GM12878 (cell line): ENCODE measurements at regions not wholly inside any gene's neighbourhood (a gene's known extent, or its start where the extent isn't known, plus 50 kb on each side); places are given as distances from the start of the nearest gene placed in this dataset.

Source experiments
- ATAC-seq: fragments of 200-7000 bp; cut with Tn5 transposase; 3 replicates; pipeline ENCODE4 v1.9.1; 2020; ENCODE audit warnings: mild to moderate bottlenecking, moderate library complexity
- BruUV-seq: library from RNA; stranded (reverse); fragments of 400-500 nt; replicated peaks from 2 replicates; lab custom pipeline; 2021; lab: Mats Ljungman, UMichigan
- CTCF ChIA-PET: fragments of 300-600 bp; sonication (Branson Sonifier 250); formaldehyde crosslinking; extraction: SDS; loops from one replicate; lab custom pipeline; 2021; ENCODE audit warnings: inconsistent platforms; lab: Yijun Ruan, JAX
- POLR2A ChIA-PET: fragments of 350-600 bp; formaldehyde crosslinking; extraction: SDS; loops from one replicate; lab custom pipeline; 2021; ENCODE audit warnings: inconsistent platforms; lab: Charles Lee
- RAD21 ChIA-PET: fragments of 300-600 bp; sonication (Branson Sonifier 250); formaldehyde crosslinking; loops from one replicate; lab custom pipeline; 2023; ENCODE audit warnings: antibody characterized with exemption; ENCODE audit not compliant: unreplicated experiment; lab: Charles Lee
- SMC1A ChIA-PET: fragments of 300-600 bp; sonication (Branson Sonifier 250); formaldehyde crosslinking; loops from one replicate; lab custom pipeline; 2023; ENCODE audit not compliant: unreplicated experiment, uncharacterized antibody; lab: Charles Lee
- DNase-seq: peaks from one replicate; pipeline ENCODE4 v3.0.0-alpha.2; 2011; ENCODE audit warnings: low read depth, low spot score
- FAIRE-seq: peaks from 3 replicates; lab custom pipeline; 2011; peaks lifted over from hg19 to GRCh38; lab: Jason Lieb, UNC
- H2AFZ ChIP-seq: 2 replicates; pipeline ENCODE4 v1.6.0; 2011; ENCODE audit warnings: low read depth, low read length, control low read depth; ENCODE audit not compliant: control insufficient read depth
- H3K27ac ChIP-seq: 2 replicates; pipeline ENCODE4 v1.5.1; 2011; ENCODE audit warnings: control low read depth; ENCODE audit not compliant: control insufficient read depth, insufficient read depth
- H3K27me3 ChIP-seq, 2 experiments: replicated peaks in 1 of 2; 2 replicates each; pipeline versions ENCODE4 v1.6.0 to v1.6.1; 2011; ENCODE audit warnings: low read length in 1 of 2; ENCODE audit not compliant: control insufficient read depth in 2 of 2, insufficient read depth in 2 of 2
- H3K36me3 ChIP-seq, 2 experiments: 2 replicates each; pipeline ENCODE4 v1.5.1; 2011; ENCODE audit warnings: low read length in 1 of 2; ENCODE audit not compliant: control insufficient read depth in 2 of 2, insufficient read depth in 2 of 2
- H3K4me1 ChIP-seq: 2 replicates; pipeline ENCODE4 v1.6.1; 2011; ENCODE audit warnings: mild to moderate bottlenecking, low read length, moderate library complexity, mixed read lengths; ENCODE audit not compliant: control insufficient read depth, insufficient read depth
- H3K4me2 ChIP-seq: 2 replicates; pipeline ENCODE4 v1.6.0; 2011; ENCODE audit warnings: control low read depth; ENCODE audit not compliant: control insufficient read depth, insufficient read depth
- H3K4me3 ChIP-seq: fragments of 200-600 bp; sonication (generic); 2 replicates; pipeline ENCODE4 v1.5.1; 2016
- H3K79me2 ChIP-seq: 2 replicates; pipeline ENCODE4 v1.6.0; 2011; ENCODE audit warnings: low read length; ENCODE audit not compliant: control insufficient read depth, insufficient read depth
- H3K9ac ChIP-seq: 2 replicates; pipeline ENCODE4 v1.8.0; 2011; ENCODE audit warnings: low read length, control low read depth, mixed read lengths; ENCODE audit not compliant: control insufficient read depth, insufficient read depth
- H3K9me3 ChIP-seq: replicated peaks from 3 replicates; pipeline ENCODE4 v1.5.1; 2011; ENCODE audit warnings: mild to moderate bottlenecking, low read length; ENCODE audit not compliant: control insufficient read depth, insufficient read depth
- H4K20me1 ChIP-seq: 2 replicates; pipeline ENCODE4 v1.6.0; 2011; ENCODE audit not compliant: control insufficient read depth, insufficient read depth
- BCL11A ChIP-seq: IDR thresholded peaks from 2 replicates; pipeline ENCODE4 v1.6.1; 2011; ENCODE audit warnings: low read depth, low read length
- IKZF1 ChIP-seq: fragments of 450-650 bp; conservative IDR thresholded peaks from 2 replicates; pipeline ENCODE4 v1.6.1; 2017; ENCODE audit warnings: antibody characterized with exemption, mild to moderate bottlenecking
- POU2F2 ChIP-seq: IDR thresholded peaks from 3 replicates; pipeline ENCODE4 v1.6.1; 2011; ENCODE audit warnings: low read depth, mild to moderate bottlenecking, low read length, borderline replicate concordance
- SIX5 ChIP-seq: IDR thresholded peaks from 2 replicates; pipeline ENCODE4 v1.6.1; 2011; ENCODE audit warnings: mild to moderate bottlenecking, low read depth, low read length, moderate library complexity; ENCODE audit not compliant: severe bottlenecking
- SMAD1 ChIP-seq: fragments of 450-650 bp; IDR thresholded peaks from 2 replicates; pipeline ENCODE4 v1.6.1; 2018; ENCODE audit warnings: mild to moderate bottlenecking, low read depth; ENCODE audit not compliant: partially characterized antibody
- SMC3 ChIP-seq: IDR thresholded peaks from 2 replicates; pipeline ENCODE4 v1.6.1; 2011; ENCODE audit warnings: low read length, improper control_type of control experiment, borderline replicate concordance
- SREBF2 ChIP-seq: IDR thresholded peaks from 2 replicates; pipeline ENCODE4 v1.6.1; 2012; ENCODE audit warnings: mild to moderate bottlenecking, low read length
- SRF ChIP-seq, 2 experiments: IDR thresholded peaks; 2 replicates each; pipeline ENCODE4 v1.6.1; 2011; ENCODE audit warnings: low read depth in 2 of 2, low read length in 2 of 2, mild to moderate bottlenecking in 1 of 2, moderate library complexity in 1 of 2
- TCF3 ChIP-seq: IDR thresholded peaks from 2 replicates; pipeline ENCODE4 v1.6.1; 2012; ENCODE audit warnings: low read depth, mild to moderate bottlenecking, low read length, borderline replicate concordance; ENCODE audit not compliant: insufficient read depth
- ZBTB33 ChIP-seq: fragments of 450-650 bp; IDR thresholded peaks from 2 replicates; pipeline ENCODE4 v1.6.1; 2017; ENCODE audit warnings: mild to moderate bottlenecking
- WGBS: methylation state at CpG from one replicate; pipeline ENCODE4 v1.1.6; 2016; ENCODE audit warnings: low lambda C conversion rate; ENCODE audit not compliant: insufficient replicate concordance, insufficient coverage; ENCODE audit errors: missing lambda C conversion rate; 5-methylcytosine and 5-hydroxymethylcytosine counted together
- in situ Hi-C: fragments of 300-500 bp; cut with MboI; formaldehyde crosslinking; loops from 9 replicates; pipeline ENCODE4 v1.14.3; 2018; ENCODE audit warnings: mixed read lengths
- intact Hi-C: fragments of 100-400 bp; cut with micrococcal nuclease; formaldehyde crosslinking; loops from one replicate; pipeline ENCODE4 v1.14.2; 2022; ENCODE audit not compliant: unreplicated experiment

DNA sequence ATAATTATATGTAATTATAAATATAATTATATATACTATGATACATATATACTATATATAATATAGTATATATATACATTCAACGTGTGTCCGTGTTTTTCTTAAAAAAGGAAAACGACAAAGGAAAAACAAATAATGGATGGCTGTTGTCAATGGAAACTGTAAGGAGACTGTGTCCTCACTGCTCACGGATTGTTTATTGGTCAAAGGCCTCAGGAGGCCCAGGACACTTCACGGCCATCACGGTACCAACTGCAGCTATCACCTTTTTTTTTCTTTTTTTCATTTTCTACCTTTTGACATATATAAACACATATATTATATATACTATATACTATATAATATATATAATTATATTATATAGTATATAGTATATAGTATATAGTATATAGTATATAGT lies 113.4 kb downstream of the SPTSSA start:
- no peaks in the 10 kb centered on the region for H3K27me3 ChIP-seq
- 81% methylated on average over 6 of the region's 6 CpGs for WGBS
- H3K79me2 ChIP-seq: no peaks in the 10 kb centered on the region
- POLR2A ChIA-PET: no interaction called here
- no TSS peak for BruUV-seq
- in situ Hi-C loops: loop anchor here (25.0 kb wide), 1 partner anchor 1064 kb away; the partner anchor contains the start of gene NFKBIA
- CTCF ChIA-PET: interaction anchor here (1.1 kb wide), 2 partner anchors 17 to 26 kb away, joined by 3 to 4 read pairs; no protein-coding TSS in a partner anchor
- SMC1A ChIA-PET: interaction anchor here (0.6 kb wide), 1 partner anchor 787 kb away, joined by 3 read pairs; no protein-coding TSS in a partner anchor
- H3K9ac ChIP-seq: no peak overlapping the region
- RAD21 ChIA-PET: interaction anchor here (1.3 kb wide), 1 partner anchor 17 kb away, joined by 4 read pairs; no protein-coding TSS in a partner anchor
- H2AFZ ChIP-seq: no peak overlapping the region
- no peak overlapping the region for H3K4me2 ChIP-seq
- no peaks in the 10 kb centered on the region for H4K20me1 ChIP-seq
- FAIRE-seq: no peak
- no peaks in the 10 kb centered on the region for H3K36me3 ChIP-seq
- H3K27ac ChIP-seq: no peak overlapping the region
- no peak for ATAC-seq
- no peak for TF ChIP-seq SRF (IDR thresholded peaks at IDR 0.05; ENCODE audit: low read depth in 2 of 2, low read length in 2 of 2)
- no peak for TF ChIP-seq IKZF1
- TF ChIP-seq SMAD1: no peak
- TF ChIP-seq TCF3: no peak
- TF ChIP-seq SREBF2: no peak
- TF ChIP-seq BCL11A: no peak
- no peak for TF ChIP-seq SMC3
- TF ChIP-seq ZBTB33: no peak
- TF ChIP-seq POU2F2: no peak
- TF ChIP-seq SIX5: no peak
- H3K4me1 ChIP-seq: no peaks in the 10 kb centered on the region
- H3K9me3 ChIP-seq: peaks cover 2% of the 10 kb centered on the region; the same call in 1 of the 3 replicates
- intact Hi-C loops: no loop called here
- no peak for DNase-seq
- H3K4me3 ChIP-seq: no peak overlapping the region
